Stimulated activated CD4-positive, alpha-beta T cell treated with anti-CD3 and anti-CD28 coated beads, Interleukin-4, amount 100 ng/mL, for 24 hours (primary cell): ENCODE measurements at regions not wholly inside any gene's neighbourhood (a gene's known extent, or its start where the extent isn't known, plus 50 kb on each side); places are given as distances from the start of the nearest gene placed in this dataset.
"Not testable (repeated sequence)": the region's sequence is repeated elsewhere in the genome, so short reads cannot be mapped to it uniquely, and the experiment has no call there.

Experiments used
- DNase-seq: peaks from one replicate; pipeline ENCODE4 v3.0.0-alpha.2; 2020

GRCh38 chr4:130026185-130026584, 930.2 kb downstream of the C4orf33 start:
- DNase-seq: no peak

GRCh38 chr4:130027973-130028372, 932.0 kb downstream of the C4orf33 start:
- DNase-seq: no peak

DNA sequence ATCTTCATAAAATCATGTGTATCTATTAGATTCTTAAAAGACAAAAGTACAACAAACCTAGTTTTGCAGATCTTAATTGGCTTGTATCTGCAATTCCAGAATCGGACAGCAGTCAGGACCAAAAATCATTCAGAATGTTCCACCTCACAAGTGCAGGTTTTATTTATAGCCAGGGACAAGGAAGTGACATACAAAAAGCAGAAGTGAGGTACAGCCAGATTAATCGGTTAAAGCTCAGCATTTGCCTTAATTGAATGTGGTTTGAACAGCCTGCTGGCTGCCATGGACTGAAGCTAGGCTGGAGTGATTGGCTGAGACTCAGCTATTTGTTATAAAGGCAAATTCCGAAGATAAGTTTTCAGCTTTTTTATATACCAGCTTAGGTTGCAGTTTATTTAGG, 932.6 kb downstream of the C4orf33 start:
- no peak for DNase-seq

- no peak for DNase-seq
Measured at GRCh38 chr4:130029442-130029841, 933.5 kb downstream of the C4orf33 start.

GRCh38 chr4:130031858-130032257, 935.9 kb downstream of the C4orf33 start:
- DNase-seq: no peak

DNA sequence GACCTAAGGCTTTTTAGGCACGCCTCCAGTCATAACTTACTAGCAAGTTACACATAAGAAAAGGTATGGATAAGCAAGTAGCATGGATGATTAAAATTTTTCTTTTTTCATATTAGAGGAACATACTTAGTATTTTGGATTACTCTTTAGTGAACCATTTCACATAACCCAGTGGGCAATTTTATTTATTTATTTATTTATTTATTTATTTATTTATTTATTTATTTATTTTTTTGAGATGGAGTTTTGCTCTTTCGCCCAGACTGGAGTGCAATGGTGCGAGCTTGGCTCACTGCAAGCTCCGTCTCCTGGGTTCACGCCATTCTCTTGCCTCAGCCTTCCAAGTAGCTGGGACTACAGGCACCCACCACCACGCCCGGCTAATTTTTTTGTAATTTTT, 937.7 kb downstream of the C4orf33 start:
- not testable (repeated sequence) for DNase-seq

DNA sequence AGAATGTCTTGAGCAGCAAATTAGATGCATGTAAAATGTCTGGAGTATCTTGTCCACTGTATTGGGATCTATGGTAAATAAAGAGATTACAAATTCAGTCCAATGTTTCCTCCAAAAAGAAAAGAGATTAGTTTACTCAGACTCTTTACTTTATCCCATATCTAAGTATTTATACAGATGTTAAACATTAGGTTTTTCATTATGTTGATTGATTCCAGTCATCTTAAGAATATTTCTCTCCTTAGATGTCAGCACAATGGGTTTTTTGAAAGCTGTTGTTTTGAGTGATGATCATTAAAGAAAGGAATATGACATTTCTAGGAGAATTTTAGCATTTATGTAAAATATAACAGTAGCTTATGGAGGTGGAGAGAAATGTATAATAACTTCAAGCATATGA, 938.9 kb downstream of the C4orf33 start:
- no peak for DNase-seq

DNA sequence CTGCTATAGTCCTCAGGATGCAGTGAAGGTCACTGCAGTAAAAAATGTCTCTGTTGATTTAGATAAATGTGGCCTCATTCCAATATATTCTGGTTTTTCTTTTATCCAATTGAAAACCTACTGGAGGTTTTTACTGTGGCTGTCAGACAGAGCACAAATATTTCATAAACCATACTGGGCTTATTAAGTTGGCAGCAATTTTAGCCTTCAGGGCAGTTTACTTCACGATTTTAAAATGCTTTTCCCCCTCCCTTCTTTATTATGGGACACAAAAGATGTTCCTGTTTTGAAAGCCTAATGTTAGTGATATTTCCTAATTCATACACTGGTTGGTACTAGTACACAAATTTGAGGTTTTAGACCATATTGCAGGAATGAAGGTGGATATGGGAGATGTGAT, 939.4 kb downstream of the C4orf33 start:
- no peak for DNase-seq

DNA sequence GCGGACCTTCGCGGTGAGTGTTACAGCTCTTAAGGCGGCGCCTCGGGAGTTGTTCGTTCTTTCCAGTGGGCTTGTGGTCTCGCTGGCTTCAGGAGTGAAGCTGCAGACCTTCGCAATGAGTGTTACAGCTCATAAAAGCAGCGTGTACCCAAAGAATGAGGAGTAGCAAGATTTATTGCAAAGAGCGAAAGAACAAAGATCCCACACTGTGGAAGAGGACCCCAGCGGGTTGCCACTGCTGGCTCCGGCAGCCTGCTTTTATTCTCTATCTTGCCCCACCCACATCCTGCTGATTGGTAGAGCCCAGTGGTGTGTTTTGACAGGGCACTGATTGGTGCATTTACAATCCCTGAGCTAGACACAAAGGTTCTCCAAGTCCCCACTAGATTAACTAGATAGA, 941.9 kb downstream of the C4orf33 start:
- not testable (repeated sequence) for DNase-seq

GRCh38 chr4:130038540-130038939, 942.6 kb downstream of the C4orf33 start:
- not testable (repeated sequence) for DNase-seq

DNA sequence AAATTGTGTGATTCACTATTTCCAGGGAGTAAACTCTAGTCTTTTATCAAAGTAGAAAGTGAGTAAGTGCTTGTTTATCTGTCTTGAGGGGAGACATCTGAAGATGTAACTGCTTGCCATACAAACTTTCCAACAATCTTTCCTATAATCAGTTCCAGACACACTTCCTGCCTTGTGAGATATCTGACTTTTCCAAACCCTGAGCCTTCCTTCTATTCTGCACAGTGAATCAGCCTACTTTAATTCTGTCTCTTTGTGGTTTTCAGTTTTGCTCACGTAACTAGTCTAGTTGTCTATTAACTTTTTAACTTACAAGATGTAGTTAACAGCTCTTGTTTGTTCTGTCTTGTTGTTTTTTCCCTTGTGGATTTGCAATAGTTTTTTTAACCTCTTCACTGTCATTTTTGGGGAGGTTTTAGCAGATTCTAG, 947.8 kb downstream of the C4orf33 start:
- DNase-seq: no peak

GRCh38 chr4:130044788-130045531, 949.0 kb downstream of the C4orf33 start:
- no peak for DNase-seq

- DNase-seq: no peak
Measured at GRCh38 chr4:130053723-130054122, 957.8 kb downstream of the C4orf33 start.

- no peak for DNase-seq
Measured at GRCh38 chr4:130054908-130055307, 959.0 kb downstream of the C4orf33 start.

DNA sequence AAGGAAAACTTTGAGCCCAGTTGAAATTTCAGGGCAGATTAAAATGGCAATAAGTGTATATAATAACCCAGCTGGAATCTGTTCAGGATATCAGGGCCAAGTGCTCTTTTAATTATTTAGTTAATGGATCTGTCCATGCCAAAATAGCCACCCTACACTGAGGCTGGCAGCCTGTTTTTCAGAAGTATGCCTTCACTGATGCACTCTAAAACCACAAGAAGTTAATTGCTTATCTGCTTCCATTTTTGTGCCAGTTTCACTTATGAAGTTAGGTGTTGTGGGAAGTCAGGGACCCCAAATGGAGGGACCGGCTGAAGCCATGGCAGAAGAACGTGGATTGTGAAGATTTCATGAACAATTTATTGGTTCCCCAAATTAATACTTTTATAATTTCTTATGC, 960.3 kb downstream of the C4orf33 start:
- no peak for DNase-seq

- no peak for DNase-seq
Measured at GRCh38 chr4:130064471-130064870, 968.5 kb downstream of the C4orf33 start.

- DNase-seq: no peak
Measured at GRCh38 chr4:130067419-130067818, 971.5 kb downstream of the C4orf33 start.

- DNase-seq: no peak
Measured at GRCh38 chr4:130068072-130068471, 972.1 kb downstream of the C4orf33 start.

- DNase-seq: no peak
Measured at GRCh38 chr4:130071746-130072145, 975.8 kb downstream of the C4orf33 start.

- DNase-seq: no peak
Measured at GRCh38 chr4:130073145-130073790, 977.3 kb downstream of the C4orf33 start.

- DNase-seq: no peak
Measured at GRCh38 chr4:130074096-130074495, 978.1 kb downstream of the C4orf33 start.

DNA sequence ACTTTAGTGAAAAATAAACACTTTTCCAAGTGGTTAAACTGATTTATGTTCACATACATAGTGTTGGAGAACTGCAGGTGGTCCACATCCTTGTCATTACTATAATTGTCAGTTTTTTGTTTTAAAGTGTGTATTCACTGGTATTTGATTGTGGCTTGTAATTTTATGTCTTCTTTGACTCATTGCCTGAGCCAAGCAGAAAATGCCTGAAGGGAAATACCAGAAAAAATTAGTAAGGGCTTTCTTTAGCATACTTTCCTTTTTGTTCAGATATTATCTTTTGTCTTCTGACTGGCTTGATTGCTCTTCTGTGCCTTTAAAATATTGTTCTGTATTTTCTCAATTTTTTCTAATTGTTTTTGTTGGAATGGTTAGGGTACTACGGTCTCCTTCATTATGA, 981.3 kb downstream of the C4orf33 start:
- DNase-seq: no peak

GRCh38 chr4:130079027-130079426, 983.1 kb downstream of the C4orf33 start:
- DNase-seq: not testable (repeated sequence)

GRCh38 chr4:130080872-130081451, 985.0 kb downstream of the C4orf33 start:
- DNase-seq: no peak
